Mesendoderm (in vitro differentiated cells): ENCODE measurements at regions not wholly inside any gene's neighbourhood (a gene's known extent, or its start where the extent isn't known, plus 50 kb on each side); places are given as distances from the start of the nearest gene placed in this dataset.

Experiments
- DNase-seq: peaks from one replicate; pipeline ENCODE4 v3.0.0; 2013
- H2AK5ac ChIP-seq: 2 replicates; pipeline ENCODE4 v1.6.1; 2013; ENCODE audit warnings: low read length, inconsistent platforms
- H2BK120ac ChIP-seq: 2 replicates; pipeline ENCODE4 v1.6.1; 2013; ENCODE audit warnings: low read depth, mild to moderate bottlenecking, low read length, moderate library complexity, mixed read lengths
- H2BK15ac ChIP-seq: replicated peaks from 2 replicates; pipeline ENCODE4 v1.6.1; 2013; ENCODE audit warnings: low read depth, mild to moderate bottlenecking, moderate library complexity
- H2BK5ac ChIP-seq: 2 replicates; pipeline ENCODE4 v1.6.1; 2013; ENCODE audit warnings: low read length, inconsistent platforms
- H3K18ac ChIP-seq: 2 replicates; pipeline ENCODE4 v1.6.1; 2013; ENCODE audit warnings: mild to moderate bottlenecking, low read length, mixed read lengths
- H3K23ac ChIP-seq: one replicate; pipeline ENCODE4 v1.6.1; 2013; ENCODE audit warnings: low read length
- H3K27ac ChIP-seq: 2 replicates; pipeline ENCODE4 v1.5.1; 2013; ENCODE audit warnings: low read depth, mild to moderate bottlenecking, inconsistent platforms, low read length, moderate library complexity
- H3K27me3 ChIP-seq: 2 replicates; pipeline ENCODE4 v1.6.1; 2013; ENCODE audit warnings: low read length, control low read depth, mild to moderate bottlenecking, inconsistent platforms; ENCODE audit not compliant: insufficient read depth, poor library complexity
- H3K36me3 ChIP-seq: 2 replicates; pipeline ENCODE4 v1.6.1; 2013; ENCODE audit warnings: low read length, inconsistent platforms; ENCODE audit not compliant: control insufficient read depth, insufficient read depth
- H3K4ac ChIP-seq: one replicate; pipeline ENCODE4 v1.6.1; 2013; ENCODE audit warnings: low read depth, mild to moderate bottlenecking, low read length, moderate library complexity
- H3K4me1 ChIP-seq: 2 replicates; pipeline ENCODE4 v1.6.1; 2013; ENCODE audit warnings: low read depth, low read length, inconsistent platforms; ENCODE audit not compliant: control insufficient read depth
- H3K4me2 ChIP-seq: 2 replicates; pipeline ENCODE4 v1.6.1; 2013; ENCODE audit warnings: low read length
- H3K4me3 ChIP-seq: 2 replicates; pipeline ENCODE4 v1.5.1; 2013; ENCODE audit warnings: mild to moderate bottlenecking, low read length
- H3K56ac ChIP-seq: one replicate; pipeline ENCODE4 v1.6.1; 2013; ENCODE audit warnings: low read length
- H3K79me1 ChIP-seq: 2 replicates; pipeline ENCODE4 v1.6.1; 2013; ENCODE audit warnings: low read length, inconsistent platforms
- H3K79me2 ChIP-seq: 2 replicates; pipeline ENCODE4 v1.6.1; 2013; ENCODE audit warnings: mild to moderate bottlenecking, low read length; ENCODE audit not compliant: control insufficient read depth, insufficient read depth
- H3K9ac ChIP-seq: 2 replicates; pipeline ENCODE4 v1.6.1; 2013; ENCODE audit warnings: low read length, inconsistent platforms
- H4K5ac ChIP-seq: one replicate; pipeline ENCODE4 v1.6.1; 2013; ENCODE audit warnings: low read length
- H4K8ac ChIP-seq: one replicate; pipeline ENCODE4 v1.6.1; 2013; ENCODE audit warnings: low read depth, mild to moderate bottlenecking, control low read depth, low read length, moderate library complexity
- WGBS: extraction: QIAGEN DNeasy Blood & Tissue Kit; methylation state at CpG from one replicate; pipeline ENCODE4 v1.1.7; 2013; ENCODE audit warnings: low lambda C conversion rate, missing lambda C conversion rate; ENCODE audit not compliant: insufficient coverage; ENCODE audit errors: extremely low coverage; 5-methylcytosine and 5-hydroxymethylcytosine counted together

GRCh38 chr10:6766131-6766801 lies 186.2 kb upstream of the PRKCQ start:
- no peak overlapping the region for H4K8ac ChIP-seq

GRCh38 chr10:6763423-6763822 lies 183.3 kb upstream of the PRKCQ start:
- peaks cover 3% of the 10 kb centered on the region for H3K4me1 ChIP-seq
- no peaks in the 10 kb centered on the region for H3K79me2 ChIP-seq
- no peaks in the 10 kb centered on the region for H3K36me3 ChIP-seq
- no peak overlapping the region for H3K56ac ChIP-seq
- H3K18ac ChIP-seq, result no peak overlapping the region
- H4K8ac ChIP-seq, result no peak overlapping the region
- H2BK15ac ChIP-seq, result no peak overlapping the region
- H2AK5ac ChIP-seq, result no peak overlapping the region
- no peak overlapping the region for H3K4me3 ChIP-seq
- no peak overlapping the region for H3K23ac ChIP-seq
- H2BK120ac ChIP-seq, result no peak overlapping the region
- no peaks in the 10 kb centered on the region for H3K79me1 ChIP-seq
- peak; percentile 28 for DNase-seq
- H3K27me3 ChIP-seq, result no peaks in the 10 kb centered on the region
- no peak overlapping the region for H4K5ac ChIP-seq
- H2BK5ac ChIP-seq, result no peak overlapping the region
- H3K9ac ChIP-seq, result no peak overlapping the region
- H3K4me2 ChIP-seq, result no peak overlapping the region
- H3K4ac ChIP-seq, result no peak overlapping the region
- H3K27ac ChIP-seq, result no peak overlapping the region
- WGBS, result no CpG with 5 or more reads among the region's 6 CpGs

More at GRCh38 chr10:6766131-6766801, 186.2 kb upstream of the PRKCQ start:
- H4K5ac ChIP-seq, result no peak overlapping the region
- H3K79me1 ChIP-seq, result no peaks in the 10 kb centered on the region
- H3K23ac ChIP-seq, result no peak overlapping the region
- no peaks in the 10 kb centered on the region for H3K36me3 ChIP-seq
- H3K18ac ChIP-seq, result no peak overlapping the region
- H2BK15ac ChIP-seq, result no peak overlapping the region
- H2BK120ac ChIP-seq, result no peak overlapping the region
- H3K4me2 ChIP-seq, result no peak overlapping the region
- no peak overlapping the region for H3K9ac ChIP-seq
- H2AK5ac ChIP-seq, result no peak overlapping the region
- H3K27me3 ChIP-seq, result no peaks in the 10 kb centered on the region
- no peak overlapping the region for H3K56ac ChIP-seq
- no peak overlapping the region for H3K4ac ChIP-seq
- H3K4me3 ChIP-seq, result no peak overlapping the region
- no peak for DNase-seq
- no peaks in the 10 kb centered on the region for H3K79me2 ChIP-seq
- H2BK5ac ChIP-seq, result no peak overlapping the region
- peaks cover 3% of the 10 kb centered on the region for H3K4me1 ChIP-seq
- H3K27ac ChIP-seq, result no peak overlapping the region
- WGBS, result 100% methylated on average over 2 of the region's 11 CpGs

GRCh38 chr10:6763001-6763400 lies 182.9 kb upstream of the PRKCQ start:
- no peak overlapping the region for H2AK5ac ChIP-seq
- H3K4me3 ChIP-seq, result no peak overlapping the region
- no peak overlapping the region for H4K5ac ChIP-seq
- no peak overlapping the region for H3K56ac ChIP-seq
- H3K4ac ChIP-seq, result no peak overlapping the region
- H2BK5ac ChIP-seq, result no peak overlapping the region
- H3K4me1 ChIP-seq, result peaks cover 3% of the 10 kb centered on the region
- H3K23ac ChIP-seq, result no peak overlapping the region
- H3K18ac ChIP-seq, result no peak overlapping the region
- no peaks in the 10 kb centered on the region for H3K79me2 ChIP-seq
- no peaks in the 10 kb centered on the region for H3K79me1 ChIP-seq
- WGBS, result no CpG with 5 or more reads among the region's 5 CpGs
- H2BK120ac ChIP-seq, result no peak overlapping the region
- H3K4me2 ChIP-seq, result no peak overlapping the region
- no peak overlapping the region for H3K9ac ChIP-seq
- no peak for DNase-seq
- H3K27ac ChIP-seq, result no peak overlapping the region
- no peak overlapping the region for H2BK15ac ChIP-seq
- no peaks in the 10 kb centered on the region for H3K27me3 ChIP-seq
- H4K8ac ChIP-seq, result no peak overlapping the region
- H3K36me3 ChIP-seq, result no peaks in the 10 kb centered on the region

- WGBS, result no CpG with 5 or more reads among the region's 1 CpG
- Histone ChIP-seq H3K4ac (no peak overlapping the region), H3K9ac (no peak overlapping the region)
These were observed 179.9 kb upstream of the PRKCQ start for GRCh38 chr10:6759961-6760360.

GRCh38 chr10:6757158-6757557 lies 177.1 kb upstream of the PRKCQ start:
- H3K79me1 ChIP-seq, result no peaks in the 10 kb centered on the region
- WGBS, result no CpG with 5 or more reads among the region's 7 CpGs

More at GRCh38 chr10:6759961-6760360, 179.9 kb upstream of the PRKCQ start:
- Histone ChIP-seq H3K79me2 (no peaks in the 10 kb centered on the region), H3K79me1 (no peaks in the 10 kb centered on the region), H2AK5ac (no peak overlapping the region), H4K5ac (no peak overlapping the region), H3K56ac (no peak overlapping the region), H3K18ac (no peak overlapping the region), H3K27me3 (no peaks in the 10 kb centered on the region), H3K23ac (no peak overlapping the region), H3K4me1 (peaks cover 3% of the 10 kb centered on the region), H3K4me2 (no peak overlapping the region), H4K8ac (no peak overlapping the region), H3K4me3 (no peak overlapping the region), H2BK5ac (no peak overlapping the region), H3K27ac (no peak overlapping the region), H2BK15ac (no peak overlapping the region), H3K36me3 (no peaks in the 10 kb centered on the region), H2BK120ac (no peak overlapping the region)
- DNase-seq, result no peak

DNA sequence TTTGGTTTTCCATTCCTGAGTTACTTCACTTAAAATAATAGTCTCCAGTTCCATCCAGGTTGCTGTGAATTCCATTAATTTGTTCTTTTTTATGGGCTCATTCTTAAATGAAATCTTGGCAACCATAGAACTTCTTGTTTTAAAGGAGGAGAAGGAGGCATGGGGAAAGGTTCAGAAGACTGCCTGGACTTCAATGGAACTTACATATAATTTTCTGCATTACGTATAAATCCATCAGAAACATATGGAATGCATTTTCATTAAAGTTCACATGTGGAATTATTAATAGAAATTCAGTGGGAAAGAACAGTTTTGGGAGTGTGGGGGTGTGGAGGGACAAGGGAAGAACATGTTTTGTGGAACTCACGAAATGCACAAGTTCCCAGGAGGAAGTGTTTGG lies 176.6 kb upstream of the PRKCQ start:
- H3K9ac ChIP-seq, result no peak overlapping the region
- H3K36me3 ChIP-seq, result no peaks in the 10 kb centered on the region
- no peak for DNase-seq
- H3K23ac ChIP-seq, result no peak overlapping the region
- H3K56ac ChIP-seq, result no peak overlapping the region
- no peak overlapping the region for H4K5ac ChIP-seq
- no peak overlapping the region for H3K27ac ChIP-seq
- no peaks in the 10 kb centered on the region for H3K27me3 ChIP-seq
- no peaks in the 10 kb centered on the region for H3K79me2 ChIP-seq
- H3K4me1 ChIP-seq, result no peaks in the 10 kb centered on the region
- no peaks in the 10 kb centered on the region for H3K79me1 ChIP-seq
- no CpG with 5 or more reads among the region's 2 CpGs for WGBS
- H2AK5ac ChIP-seq, result no peak overlapping the region
- H3K18ac ChIP-seq, result no peak overlapping the region
- H3K4me3 ChIP-seq, result no peak overlapping the region
- no peak overlapping the region for H2BK5ac ChIP-seq
- H3K4me2 ChIP-seq, result no peak overlapping the region
- H2BK15ac ChIP-seq, result no peak overlapping the region
- H4K8ac ChIP-seq, result no peak overlapping the region
- H3K4ac ChIP-seq, result no peak overlapping the region
- H2BK120ac ChIP-seq, result no peak overlapping the region

More at GRCh38 chr10:6757158-6757557, 177.1 kb upstream of the PRKCQ start:
- Histone ChIP-seq H3K56ac (no peak overlapping the region), H3K4me3 (no peak overlapping the region), H4K8ac (no peak overlapping the region), H3K4ac (no peak overlapping the region), H3K36me3 (no peaks in the 10 kb centered on the region), H3K18ac (no peak overlapping the region), H3K9ac (no peak overlapping the region), H3K23ac (no peak overlapping the region), H3K27ac (no peak overlapping the region), H2BK5ac (no peak overlapping the region), H3K27me3 (no peaks in the 10 kb centered on the region), H2BK15ac (no peak overlapping the region), H2BK120ac (no peak overlapping the region), H3K79me2 (no peaks in the 10 kb centered on the region), H2AK5ac (no peak overlapping the region), H3K4me1 (no peaks in the 10 kb centered on the region), H3K4me2 (no peak overlapping the region), H4K5ac (no peak overlapping the region)
- DNase-seq, result no peak
